Activated CD4-positive, alpha-beta T cell treated with anti-CD3 and anti-CD28 coated beads for 1 hour (primary cell): ENCODE measurements at regions not wholly inside any gene's neighbourhood (a gene's known extent, or its start where the extent isn't known, plus 50 kb on each side); places are given as distances from the start of the nearest gene placed in this dataset.
"Not testable (repeated sequence)": the region's sequence is repeated elsewhere in the genome, so short reads cannot be mapped to it uniquely, and the experiment has no call there.

Experiments used
- DNase-seq: peaks from one replicate; pipeline ENCODE4 v3.0.0-alpha.2; 2020

- DNase-seq = no peak
Measured at GRCh38 chr11:82191695-82192094, 542.0 kb downstream of the FAM181B start.

GRCh38 chr11:82185925-82186324 is 547.7 kb downstream of the FAM181B start:
- DNase-seq = no peak

GRCh38 chr11:82184966-82185365 is 548.7 kb downstream of the FAM181B start:
- DNase-seq = no peak

- DNase-seq = no peak
Measured at GRCh38 chr11:82183346-82183745, 550.3 kb downstream of the FAM181B start.

GRCh38 chr11:82182697-82183096 is 551.0 kb downstream of the FAM181B start:
- DNase-seq = not testable (repeated sequence)

GRCh38 chr11:82181796-82182195 is 551.9 kb downstream of the FAM181B start:
- not testable (repeated sequence) for DNase-seq

- DNase-seq = no peak
Measured at GRCh38 chr11:82176945-82177344, 556.7 kb downstream of the FAM181B start.

- no peak for DNase-seq
Measured at GRCh38 chr11:82176365-82176764, 557.3 kb downstream of the FAM181B start.

- no peak for DNase-seq
Measured at GRCh38 chr11:82174610-82175009, 559.1 kb downstream of the FAM181B start.

- no peak for DNase-seq
Measured at GRCh38 chr11:82146789-82147188, 586.9 kb downstream of the FAM181B start.

GRCh38 chr11:82118946-82119345 is 614.7 kb downstream of the FAM181B start:
- no peak for DNase-seq

- no peak for DNase-seq
Measured at GRCh38 chr11:82117362-82117761, 616.3 kb downstream of the FAM181B start.

- no peak for DNase-seq
Measured at GRCh38 chr11:82105331-82105998, 628.2 kb downstream of the FAM181B start.

- no peak for DNase-seq
Measured at GRCh38 chr11:82092904-82093303, 640.8 kb downstream of the FAM181B start.

- no peak for DNase-seq
Measured at GRCh38 chr11:82089426-82089825, 644.2 kb downstream of the FAM181B start.

- no peak for DNase-seq
Measured at GRCh38 chr11:82085493-82085892, 648.2 kb downstream of the FAM181B start.

- no peak for DNase-seq
Measured at GRCh38 chr11:82082976-82083375, 650.7 kb downstream of the FAM181B start.

GRCh38 chr11:82080160-82080559 is 653.5 kb downstream of the FAM181B start:
- DNase-seq = no peak

- no peak for DNase-seq
Measured at GRCh38 chr11:82076126-82076525, 657.5 kb downstream of the FAM181B start.

- no peak for DNase-seq
Measured at GRCh38 chr11:82059505-82059904, 674.2 kb downstream of the FAM181B start.

- no peak for DNase-seq
Measured at GRCh38 chr11:82056450-82056849, 677.2 kb downstream of the FAM181B start.

GRCh38 chr11:82049199-82049598 is 684.5 kb downstream of the FAM181B start:
- no peak for DNase-seq

GRCh38 chr11:82047200-82047599 is 686.5 kb downstream of the FAM181B start:
- no peak for DNase-seq

GRCh38 chr11:82046778-82047177 is 686.9 kb downstream of the FAM181B start:
- DNase-seq = no peak

- DNase-seq = no peak
Measured at GRCh38 chr11:82045748-82046457, 687.8 kb downstream of the FAM181B start.
